Lower leg skin (tissue), 3 donors: ENCODE measurements at regions not wholly inside any gene's neighbourhood (a gene's known extent, or its start where the extent isn't known, plus 50 kb on each side); places are given as distances from the start of the nearest gene placed in this dataset.

Experiments used
- CTCF ChIP-seq, 3 donors: fragments of 450-650 bp; IDR thresholded peaks; one replicate each; pipeline ENCODE4 v1.5.1; 2016; ENCODE audit warnings: antibody characterized with exemption in 3 of 3, mild to moderate bottlenecking in 3 of 3, moderate library complexity in 2 of 3
- POLR2A ChIP-seq, 2 donors: fragments of 450-650 bp; IDR thresholded peaks; one replicate each; pipeline ENCODE4 v1.6.1; 2016 to 2017; ENCODE audit warnings: antibody characterized with exemption in 2 of 2, mild to moderate bottlenecking in 1 of 2, moderate library complexity in 1 of 2

- TF ChIP-seq CTCF (IDR thresholded peaks at IDR 0.05) (no peak), POLR2A (IDR thresholded peaks at IDR 0.05) (no peak)
Measured at GRCh38 chr11:104678408-104678807, 219.9 kb downstream of the CASP12 start.
